ENCODE measurements at regions not wholly inside any gene's neighbourhood (a gene's known extent, or its start where the extent isn't known, plus 50 kb on each side); places are given as distances from the start of the nearest gene placed in this dataset.

DNA sequence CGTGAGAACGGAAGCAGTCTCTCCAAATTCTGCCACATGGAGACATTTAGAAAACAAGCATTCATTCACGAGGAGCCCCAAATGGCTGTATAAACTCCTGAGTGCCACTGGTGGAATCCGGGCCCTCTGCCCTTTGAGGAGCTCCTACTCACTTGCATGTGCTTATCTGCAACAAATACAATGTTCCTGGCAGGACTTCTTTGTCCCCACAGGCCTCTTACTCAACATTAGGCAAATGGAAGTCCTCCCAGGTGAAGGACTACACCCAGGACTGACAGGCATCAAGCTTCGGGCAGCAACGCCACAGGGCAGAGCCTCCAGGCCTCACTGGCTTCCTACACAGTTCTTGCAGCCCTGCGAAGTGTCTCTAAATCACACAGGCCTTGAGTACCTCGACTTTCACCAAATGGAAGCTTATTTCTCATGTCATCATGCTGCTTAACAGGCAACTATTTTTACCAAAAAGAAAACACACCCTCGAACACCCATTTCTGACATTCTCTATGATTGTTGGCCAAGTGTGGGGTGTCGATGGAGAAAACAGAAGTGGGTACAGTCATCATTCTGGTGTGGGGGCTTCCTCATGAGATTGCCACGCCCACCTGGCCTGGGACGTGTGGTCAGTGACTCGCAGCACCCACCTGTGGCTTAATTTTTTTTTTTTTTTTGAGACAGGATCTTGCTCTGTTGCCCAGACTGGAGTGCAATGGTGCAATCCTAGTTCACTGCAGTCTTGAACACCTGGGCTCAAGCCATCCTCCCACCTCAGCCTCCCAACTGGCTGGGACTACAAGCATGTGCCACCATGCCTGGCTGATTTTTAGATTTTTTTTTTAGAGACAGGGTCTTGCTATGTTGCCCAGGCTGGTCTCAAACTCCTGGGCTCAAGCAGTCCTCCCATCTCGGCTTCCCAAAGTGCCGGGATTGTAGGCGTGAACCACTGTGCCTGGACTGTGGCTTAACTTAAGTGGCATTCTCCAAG, 186.8 kb upstream of the GLI2 start:
- peak in 1 of 5 donors; percentile 60 for DNase-seq
- H3K9me3 ChIP-seq, result no peaks in the 10 kb centered on the region
- peak in 3 of 4 donors; percentile 37 to 53 (median 38) for ATAC-seq
- TF ChIP-seq POLR2A (IDR thresholded peaks at IDR 0.05), result no peak
- TF ChIP-seq, protein P1, sequence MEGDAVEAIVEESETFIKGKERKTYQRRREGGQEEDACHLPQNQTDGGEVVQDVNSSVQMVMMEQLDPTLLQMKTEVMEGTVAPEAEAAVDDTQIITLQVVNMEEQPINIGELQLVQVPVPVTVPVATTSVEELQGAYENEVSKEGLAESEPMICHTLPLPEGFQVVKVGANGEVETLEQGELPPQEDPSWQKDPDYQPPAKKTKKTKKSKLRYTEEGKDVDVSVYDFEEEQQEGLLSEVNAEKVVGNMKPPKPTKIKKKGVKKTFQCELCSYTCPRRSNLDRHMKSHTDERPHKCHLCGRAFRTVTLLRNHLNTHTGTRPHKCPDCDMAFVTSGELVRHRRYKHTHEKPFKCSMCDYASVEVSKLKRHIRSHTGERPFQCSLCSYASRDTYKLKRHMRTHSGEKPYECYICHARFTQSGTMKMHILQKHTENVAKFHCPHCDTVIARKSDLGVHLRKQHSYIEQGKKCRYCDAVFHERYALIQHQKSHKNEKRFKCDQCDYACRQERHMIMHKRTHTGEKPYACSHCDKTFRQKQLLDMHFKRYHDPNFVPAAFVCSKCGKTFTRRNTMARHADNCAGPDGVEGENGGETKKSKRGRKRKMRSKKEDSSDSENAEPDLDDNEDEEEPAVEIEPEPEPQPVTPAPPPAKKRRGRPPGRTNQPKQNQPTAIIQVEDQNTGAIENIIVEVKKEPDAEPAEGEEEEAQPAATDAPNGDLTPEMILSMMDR (IDR thresholded peaks at IDR 0.05), result no peak
- no peaks in the 10 kb centered on the region for H3K36me3 ChIP-seq
- 81 to 87% (median 85%) methylated on average over 16 of the region's 16 CpGs for whole genome bisulfite sequencing, 4 donors
- peak overlapping the region in 7 of 12 donors; percentile 8 to 81 (median 65) for H3K27ac ChIP-seq
- H3K27me3 ChIP-seq, result no peaks in the 10 kb centered on the region
- H3K4me1 ChIP-seq, result peaks cover 9 to 56% (median 39%) of the 10 kb centered on the region in 12 donors
- intact Hi-C loops (cut with DNase I), result loop anchor here in 1 of 10 donors (5.0 kb wide), 1 partner anchor 47 kb away; no protein-coding TSS in a partner anchor
- H3K4me3 ChIP-seq, result no peak overlapping the region

GRCh38 chr2:120549841-120550240, 185.8 kb upstream of the GLI2 start:
- TF ChIP-seq, protein P1 (IDR thresholded peaks at IDR 0.05), result no peak
- TF ChIP-seq POLR2A (IDR thresholded peaks at IDR 0.05), result no peak
- Histone ChIP-seq H3K36me3 (no peaks in the 10 kb centered on the region), H3K9me3 (no peaks in the 10 kb centered on the region), H3K4me3 (no peak overlapping the region), H3K4me1 (peaks cover 9 to 54% (median 39%) of the 10 kb centered on the region in 12 donors), H3K27me3 (no peaks in the 10 kb centered on the region), H3K27ac (peak overlapping the region in 4 of 12 donors; percentile 42 to 81 (median 70))
- no peak for DNase-seq
- 73 to 81% (median 74%) methylated on average over 6 of the region's 6 CpGs for whole genome bisulfite sequencing, 4 donors
- intact Hi-C loops (cut with DNase I), result loop anchor here in 7 of 10 donors (5.0 to 10.0 kb wide), 6 partner anchors 48 to 208 kb away; partner anchors contain the start of gene INHBB (in 2 of the 7)
- ATAC-seq, result no peak

DNA sequence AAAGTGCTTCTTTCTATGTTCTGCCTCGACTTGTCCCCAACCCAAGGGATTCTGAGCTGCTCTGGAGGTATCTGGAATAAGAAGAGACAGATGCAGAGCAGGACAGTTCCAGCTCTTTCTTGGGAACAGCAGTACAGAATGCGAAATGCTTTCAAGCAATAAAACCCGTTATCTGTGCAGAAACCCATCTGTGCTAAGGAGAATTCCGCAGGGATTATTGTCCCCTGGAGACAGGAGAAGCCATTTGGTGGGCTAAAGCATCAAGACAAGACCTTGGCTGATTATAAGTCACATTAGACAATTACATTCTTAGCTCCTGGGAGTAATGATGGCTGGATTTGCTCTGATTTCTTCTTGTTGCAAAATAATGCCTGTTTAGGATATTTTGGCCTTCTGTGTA, 185.4 kb upstream of the GLI2 start:
- intact Hi-C loops (cut with DNase I), result loop anchor here in 7 of 10 donors (5.0 to 10.0 kb wide), 6 partner anchors 48 to 208 kb away; partner anchors contain the start of gene INHBB (in 2 of the 7)
- H3K4me1 ChIP-seq, result peaks cover 9 to 54% (median 39%) of the 10 kb centered on the region in 12 donors
- H3K27ac ChIP-seq, result peak overlapping the region in 8 of 12 donors; percentile 12 to 81 (median 54)
- H3K36me3 ChIP-seq, result no peaks in the 10 kb centered on the region
- H3K27me3 ChIP-seq, result no peaks in the 10 kb centered on the region
- no peaks in the 10 kb centered on the region for H3K9me3 ChIP-seq
- no peak for DNase-seq
- TF ChIP-seq POLR2A (IDR thresholded peaks at IDR 0.05), result no peak
- TF ChIP-seq, protein P1 (IDR thresholded peaks at IDR 0.05), result no peak
- ATAC-seq, result no peak
- no peak overlapping the region for H3K4me3 ChIP-seq
- 76 to 86% (median 82%) methylated on average over 4 of the region's 4 CpGs for WGBS, 4 donors

DNA sequence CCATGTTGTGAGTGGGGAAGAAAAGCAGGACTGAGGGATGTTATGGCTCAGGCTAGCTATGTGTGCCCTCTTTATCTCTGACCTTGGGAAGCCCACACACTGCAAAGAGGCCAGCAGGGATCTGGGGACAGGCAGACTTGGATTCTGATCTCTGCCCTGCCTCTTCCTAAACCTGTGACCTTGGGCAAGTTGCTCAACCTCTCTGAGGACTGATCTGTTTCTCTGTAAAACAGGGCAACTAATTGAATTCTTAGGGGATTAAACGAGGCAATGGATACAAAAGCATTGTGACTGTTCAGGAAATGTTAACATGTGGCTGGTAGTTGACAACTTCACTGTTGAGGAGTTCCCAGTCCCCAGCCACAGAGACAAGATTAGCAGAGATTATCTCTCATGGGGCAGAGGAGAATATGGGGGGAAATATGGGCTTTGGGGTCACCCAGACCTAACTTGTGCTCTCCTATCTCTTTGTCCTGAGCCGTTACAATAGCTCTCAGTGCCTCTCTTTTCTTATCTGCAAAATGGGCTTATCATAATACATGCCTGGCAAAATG, 184.7 kb upstream of the GLI2 start:
- 34 to 53% (median 45%) methylated on average over 2 of the region's 2 CpGs for WGBS, 4 donors
- Histone ChIP-seq H3K9me3 (no peaks in the 10 kb centered on the region), H3K4me1 (peaks cover 9 to 54% (median 39%) of the 10 kb centered on the region in 12 donors), H3K27ac (peak overlapping the region in 10 of 12 donors; percentile 12 to 81 (median 54)), H3K36me3 (no peaks in the 10 kb centered on the region), H3K27me3 (no peaks in the 10 kb centered on the region), H3K4me3 (no peak overlapping the region)
- ATAC-seq, result no peak
- no peak for DNase-seq
- intact Hi-C loops (cut with DNase I), result loop anchor here in 7 of 10 donors (5.0 to 10.0 kb wide), 6 partner anchors 49 to 209 kb away; partner anchors contain the start of gene INHBB (in 2 of the 7)
- TF ChIP-seq, protein P1 (IDR thresholded peaks at IDR 0.05), result no peak
- no peak for TF ChIP-seq POLR2A (IDR thresholded peaks at IDR 0.05)

Data from heart left ventricle (tissue), 16 donors.